Common myeloid progenitor, CD34-positive (primary cell): ENCODE measurements at regions not wholly inside any gene's neighbourhood (a gene's known extent, or its start where the extent isn't known, plus 50 kb on each side); places are given as distances from the start of the nearest gene placed in this dataset.
"Not testable (repeated sequence)": the region's sequence is repeated elsewhere in the genome, so short reads cannot be mapped to it uniquely, and the experiment has no call there.

Experiments used
- CTCF ChIA-PET: fragments of 350-600 bp; sonication (Branson Sonifier 250); formaldehyde crosslinking; loops from one replicate; lab custom pipeline; 2021; ENCODE audit warnings: antibody characterized with exemption; lab: Charles Lee
- POLR2A ChIA-PET: fragments of 350-600 bp; sonication (Branson Sonifier 250); formaldehyde crosslinking; loops from one replicate; lab custom pipeline; 2021; ENCODE audit warnings: antibody characterized with exemption; lab: Charles Lee
- DNase-seq, 3 donors: peaks; one replicate each; pipeline versions ENCODE4 v3.0.0 to v3.0.0-alpha.2; 2013
- H3K27ac ChIP-seq, 2 experiments: 1 replicate in 1 of 2; 2 replicates in 1 of 2; pipeline ENCODE4 v1.7.0; 2013; ENCODE audit warnings: inconsistent platforms in 2 of 2, low read length in 2 of 2, mild to moderate bottlenecking in 2 of 2, low read depth in 1 of 2, moderate library complexity in 1 of 2; ENCODE audit not compliant: severe bottlenecking in 2 of 2, insufficient read depth in 1 of 2, poor library complexity in 1 of 2
- H3K27me3 ChIP-seq, 5 experiments: replicated peaks in 2 of 5; 1 replicate in 3 of 5; 2 replicates in 2 of 5; pipeline versions ENCODE4 v1.6.1 to v1.7.0; 2013; ENCODE audit warnings: low read length in 4 of 5, mild to moderate bottlenecking in 2 of 5, moderate library complexity in 2 of 5, inconsistent platforms in 1 of 5; ENCODE audit not compliant: insufficient read depth in 5 of 5, control insufficient read depth in 4 of 5
- H3K36me3 ChIP-seq, 4 experiments: 1 replicate in 2 of 4; 2 replicates in 2 of 4; pipeline versions ENCODE4 v1.6.1 to v1.7.0; 2013; ENCODE audit warnings: low read length in 3 of 4, control low read depth in 1 of 4, mild to moderate bottlenecking in 1 of 4; ENCODE audit not compliant: control insufficient read depth in 4 of 4, insufficient read depth in 4 of 4
- H3K4me1 ChIP-seq, 4 experiments: 1 replicate in 3 of 4; 2 replicates in 1 of 4; pipeline versions ENCODE4 v1.6.1 to v1.7.1; 2013; ENCODE audit warnings: low read length in 3 of 4, mild to moderate bottlenecking in 3 of 4, control low read depth in 1 of 4, inconsistent platforms in 1 of 4, moderate library complexity in 1 of 4; ENCODE audit not compliant: control insufficient read depth in 4 of 4, insufficient read depth in 4 of 4; ENCODE audit errors: control extremely low read depth in 1 of 4
- H3K4me3 ChIP-seq, 7 experiments: 1 replicate in 4 of 7; 2 replicates in 3 of 7; pipeline versions ENCODE4 v1.5.1 to v1.7.0; 2013; ENCODE audit warnings: mild to moderate bottlenecking in 7 of 7, low read length in 6 of 7, moderate library complexity in 6 of 7, inconsistent platforms in 2 of 7, low read depth in 2 of 7, control low read depth in 1 of 7; ENCODE audit not compliant: insufficient read depth in 4 of 7, control insufficient read depth in 1 of 7; ENCODE audit errors: extremely low read depth in 1 of 7
- H3K9me3 ChIP-seq, 5 experiments: 1 replicate in 4 of 5; 2 replicates in 1 of 5; pipeline versions ENCODE4 v1.6.1 to v1.7.1; 2013; ENCODE audit warnings: low read length in 4 of 5, mild to moderate bottlenecking in 2 of 5, inconsistent platforms in 1 of 5, low read depth in 1 of 5, moderate library complexity in 1 of 5; ENCODE audit not compliant: control insufficient read depth in 4 of 5, insufficient read depth in 2 of 5; ENCODE audit errors: control extremely low read depth in 1 of 5
- WGBS: methylation state at CpG from one replicate; pipeline ENCODE4 v1.1.5; 2013; ENCODE audit not compliant: insufficient coverage; 5-methylcytosine and 5-hydroxymethylcytosine counted together

DNA sequence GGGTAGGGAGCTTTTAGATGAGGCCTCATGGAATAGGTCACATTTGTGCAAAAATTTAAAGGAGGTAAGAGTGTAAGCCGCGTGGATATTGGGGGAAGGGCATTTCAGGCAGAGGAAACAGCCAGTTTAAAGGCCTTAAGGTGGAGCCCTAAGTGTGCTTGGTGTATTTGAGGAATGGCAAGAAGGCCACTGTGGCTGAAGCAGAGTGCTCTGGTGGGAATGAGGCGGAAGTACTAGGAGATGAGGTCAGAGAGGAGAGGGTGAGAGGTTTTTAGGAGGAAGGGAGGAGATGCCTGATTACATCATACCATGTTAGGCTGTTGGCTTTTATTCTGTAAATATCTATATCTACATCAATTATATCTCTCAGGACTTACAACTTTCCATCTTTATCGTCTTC, 75.3 kb downstream of the SRGAP2 start:
- H3K9me3 ChIP-seq, H3K27ac ChIP-seq, POLR2A ChIA-PET, H3K36me3 ChIP-seq, H3K4me1 ChIP-seq, H3K27me3 ChIP-seq, H3K4me3 ChIP-seq, CTCF ChIA-PET, DNase-seq: not testable (repeated sequence)
- 56% methylated on average over 2 of the region's 4 CpGs for WGBS

DNA sequence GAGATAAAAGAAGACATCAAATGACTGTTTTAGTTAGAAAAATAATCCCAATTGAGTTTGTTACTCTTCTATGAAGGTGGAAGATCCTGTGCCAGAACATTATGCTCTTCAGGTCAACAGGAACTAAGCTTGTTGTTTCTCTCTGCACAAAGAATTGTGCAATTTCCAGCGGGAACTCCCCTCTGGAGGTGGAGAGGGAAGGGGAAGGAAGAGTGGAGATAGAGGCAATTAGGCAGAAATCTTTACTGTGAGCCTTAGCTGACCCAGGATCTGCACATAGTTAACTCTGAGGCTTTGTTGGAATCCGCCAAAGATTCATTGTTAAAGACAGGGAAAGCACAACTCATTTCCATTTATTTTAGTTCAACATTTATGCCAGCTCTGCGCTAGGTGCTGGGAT, 77.3 kb downstream of the SRGAP2 start:
- H3K36me3 ChIP-seq, H3K4me1 ChIP-seq, DNase-seq, CTCF ChIA-PET, POLR2A ChIA-PET, H3K4me3 ChIP-seq, H3K27ac ChIP-seq, H3K27me3 ChIP-seq, H3K9me3 ChIP-seq: not testable (repeated sequence)
- no CpG with 5 or more reads among the region's 3 CpGs for WGBS

DNA sequence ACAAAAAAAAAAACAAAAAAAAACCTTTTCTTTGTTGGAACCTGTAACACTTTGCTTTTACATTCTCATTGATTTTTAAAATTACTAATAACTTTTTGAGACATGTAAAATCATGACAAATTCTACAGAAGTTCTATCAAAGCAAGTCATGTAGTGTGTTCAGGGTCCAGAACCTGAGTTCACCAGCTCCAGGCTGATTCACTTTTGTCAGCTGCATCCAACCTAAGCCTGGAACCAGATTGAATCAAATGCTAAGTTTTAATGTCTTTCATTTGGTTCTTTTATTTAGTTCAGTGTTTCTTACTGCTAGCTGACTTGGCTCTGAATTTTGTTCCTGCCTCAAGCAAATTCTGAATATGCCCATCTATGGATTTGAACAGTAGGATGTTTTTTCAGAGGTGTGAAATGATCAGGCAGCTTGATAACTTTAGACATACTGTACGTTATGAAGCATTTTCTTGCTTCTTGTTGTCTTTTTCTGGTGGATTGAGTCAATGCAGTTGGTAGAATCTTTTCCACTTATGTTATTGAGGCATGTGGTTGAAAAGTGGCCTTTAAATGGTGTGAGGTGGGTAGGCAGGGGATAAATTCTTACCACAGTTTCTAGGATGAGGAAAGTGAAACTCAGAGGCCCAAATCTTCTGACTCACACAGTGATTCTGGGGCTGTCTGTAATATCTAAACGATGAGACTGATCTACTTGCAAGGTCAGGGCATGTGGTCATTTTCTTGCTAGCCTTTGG, 78.7 kb downstream of the SRGAP2 start:
- H3K9me3 ChIP-seq, H3K4me1 ChIP-seq, DNase-seq, POLR2A ChIA-PET, H3K27ac ChIP-seq, H3K27me3 ChIP-seq, H3K36me3 ChIP-seq, H3K4me3 ChIP-seq, CTCF ChIA-PET: not testable (repeated sequence)
- WGBS: no CpG with 5 or more reads among the region's 2 CpGs

DNA sequence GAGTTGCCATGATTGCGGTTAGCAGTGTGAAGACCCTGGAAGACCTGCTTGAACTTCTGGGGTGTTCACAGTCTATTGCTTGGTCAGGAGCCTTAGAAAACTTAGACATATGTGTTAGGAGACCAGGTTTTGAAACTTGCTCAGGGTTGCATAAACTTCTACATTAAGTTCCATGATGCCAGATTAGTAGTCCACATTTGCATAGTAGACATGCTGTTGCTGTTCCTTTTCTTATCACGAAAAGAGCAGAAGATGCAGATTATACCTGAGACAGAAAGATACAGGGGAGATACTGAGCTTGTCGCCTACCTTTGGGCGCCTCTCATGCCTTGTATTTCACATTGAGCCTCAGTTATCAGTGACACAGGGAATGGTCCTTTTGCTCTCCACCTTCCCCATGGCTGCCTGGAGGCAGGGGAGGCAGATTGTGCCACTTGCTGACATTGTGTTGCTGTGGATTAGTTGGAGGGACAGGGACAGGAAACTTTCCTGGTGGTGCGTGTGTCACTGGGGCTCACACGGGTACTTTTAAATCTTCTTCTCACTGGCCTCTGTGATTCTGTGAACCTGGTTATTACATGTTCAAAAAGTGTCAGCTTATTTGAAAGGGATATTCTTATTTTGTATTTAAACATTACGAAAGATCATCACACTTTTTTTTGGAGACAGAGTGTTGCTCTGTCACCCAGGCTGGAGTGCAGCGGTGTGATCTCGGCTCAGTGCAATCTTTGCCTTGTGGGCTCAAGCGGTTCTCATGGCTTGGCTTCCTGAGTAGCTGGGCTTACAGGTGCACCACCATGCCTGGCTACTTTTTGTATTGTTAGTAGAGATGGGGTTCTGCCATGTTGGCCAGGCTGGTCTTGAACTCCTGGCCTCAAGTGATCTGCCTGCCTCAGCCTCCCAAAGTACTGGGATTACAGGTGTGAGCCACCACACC, 82.0 kb downstream of the SRGAP2 start:
- H3K4me1 ChIP-seq, H3K27me3 ChIP-seq, CTCF ChIA-PET, H3K36me3 ChIP-seq, H3K9me3 ChIP-seq, POLR2A ChIA-PET, H3K4me3 ChIP-seq, H3K27ac ChIP-seq, DNase-seq: not testable (repeated sequence)
- no CpG with 5 or more reads among the region's 10 CpGs for whole genome bisulfite sequencing

DNA sequence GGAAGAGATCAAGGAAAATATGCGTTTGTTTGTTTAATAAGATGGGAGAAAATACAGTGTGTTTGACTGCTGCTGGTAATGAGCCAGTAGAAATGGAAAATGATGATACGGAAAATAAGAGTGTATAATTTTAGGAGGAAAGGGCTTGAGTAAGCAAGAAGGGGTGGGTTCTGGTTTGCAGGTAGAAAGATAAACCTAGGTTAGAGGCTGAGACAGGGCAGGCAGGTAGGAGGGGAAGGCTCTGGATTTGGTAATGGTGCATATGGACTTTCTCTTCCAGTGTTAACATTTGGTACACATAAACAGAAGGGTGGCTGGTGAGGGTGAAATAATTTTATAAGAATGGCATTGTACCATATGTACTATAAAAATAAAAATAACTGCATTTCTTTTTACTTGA, 84.4 kb downstream of the SRGAP2 start:
- CTCF ChIA-PET, H3K9me3 ChIP-seq, DNase-seq, POLR2A ChIA-PET, H3K27me3 ChIP-seq, H3K4me1 ChIP-seq, H3K36me3 ChIP-seq, H3K27ac ChIP-seq: not testable (repeated sequence)
- no CpG with 5 or more reads among the region's 2 CpGs for WGBS
- H3K4me3 ChIP-seq: peak overlapping the region in 1 of 7 experiments; percentile 28

DNA sequence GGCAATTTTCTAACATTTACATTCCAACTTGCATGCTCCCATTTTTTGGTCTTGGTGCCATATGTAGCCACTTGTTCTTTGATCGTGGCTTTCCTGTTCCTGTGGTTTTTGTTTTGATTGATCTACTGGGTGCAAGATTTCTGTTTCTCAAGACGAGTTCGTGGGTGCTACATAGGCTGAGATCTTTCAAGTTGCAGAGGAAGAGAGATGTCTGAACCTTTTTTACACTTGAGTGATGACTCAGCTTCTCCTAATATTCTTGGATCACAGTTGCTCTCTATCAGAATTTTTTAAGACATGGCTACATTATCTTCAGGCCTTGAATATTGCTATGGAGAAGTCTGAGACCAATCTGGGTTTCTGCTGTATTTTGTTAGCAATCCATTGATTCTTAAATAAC, 85.1 kb downstream of the SRGAP2 start:
- no CpG with 5 or more reads among the region's 3 CpGs for WGBS
- H3K27ac ChIP-seq, H3K36me3 ChIP-seq, H3K27me3 ChIP-seq, H3K4me3 ChIP-seq, DNase-seq, CTCF ChIA-PET, H3K4me1 ChIP-seq, POLR2A ChIA-PET, H3K9me3 ChIP-seq: not testable (repeated sequence)
